ENCODE measurements at regions not wholly inside any gene's neighbourhood (a gene's known extent, or its start where the extent isn't known, plus 50 kb on each side); places are given as distances from the start of the nearest gene placed in this dataset.

- no peak for TF ChIP-seq POLR2AphosphoS5 (IDR thresholded peaks at IDR 0.05; ENCODE audit: low read depth, low read length)
- TF ChIP-seq CTCF (IDR thresholded peaks at IDR 0.05), result no peak
- TF ChIP-seq REST (IDR thresholded peaks at IDR 0.05; ENCODE audit: insufficient read depth in 1 of 2, low read depth in 2 of 2, low read length in 1 of 2), result no peak
- no peak for TF ChIP-seq TCF7L2 (IDR thresholded peaks at IDR 0.05; ENCODE audit: low read depth, low read length)
- TF ChIP-seq SIN3A (IDR thresholded peaks at IDR 0.05; ENCODE audit: borderline replicate concordance, insufficient read depth, low read depth, low read length), result no peak
Observed at GRCh38 chr7:53904355-53904754, 637.8 kb upstream of the VSTM2A start.
